ENCODE measurements at regions not wholly inside any gene's neighbourhood (a gene's known extent, or its start where the extent isn't known, plus 50 kb on each side); places are given as distances from the start of the nearest gene placed in this dataset.

DNA sequence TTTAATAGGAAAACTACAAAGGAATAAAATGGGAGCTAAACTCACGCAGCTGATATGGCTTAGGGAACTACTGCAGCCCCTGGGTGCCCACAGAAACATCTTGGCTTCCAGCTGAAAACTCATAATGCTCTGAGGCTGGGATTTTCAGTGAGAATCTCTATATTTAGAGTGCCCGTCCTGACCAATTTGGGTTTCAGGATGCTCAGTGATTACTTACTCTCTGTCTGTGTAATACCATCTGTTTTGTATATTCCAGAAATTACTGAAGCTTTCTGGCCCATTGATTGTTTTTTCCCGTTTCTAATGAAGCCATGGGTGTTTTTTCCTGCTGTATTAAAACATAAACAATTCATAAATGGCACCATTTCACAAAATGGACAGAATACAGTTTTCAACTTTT is 50.6 kb upstream of the ZNF385D start:
- intact Hi-C loops (cut with DNase I, micrococcal nuclease) = no loop called here
- no peaks in the 10 kb centered on the region for H3K4me1 ChIP-seq (ENCODE audit: low read depth)
- H3K9me3 ChIP-seq = peaks cover 29% of the 10 kb centered on the region
- H3K36me3 ChIP-seq (ENCODE audit: low read depth) = no peaks in the 10 kb centered on the region
- no peak for DNase-seq
- TF ChIP-seq, protein P1, sequence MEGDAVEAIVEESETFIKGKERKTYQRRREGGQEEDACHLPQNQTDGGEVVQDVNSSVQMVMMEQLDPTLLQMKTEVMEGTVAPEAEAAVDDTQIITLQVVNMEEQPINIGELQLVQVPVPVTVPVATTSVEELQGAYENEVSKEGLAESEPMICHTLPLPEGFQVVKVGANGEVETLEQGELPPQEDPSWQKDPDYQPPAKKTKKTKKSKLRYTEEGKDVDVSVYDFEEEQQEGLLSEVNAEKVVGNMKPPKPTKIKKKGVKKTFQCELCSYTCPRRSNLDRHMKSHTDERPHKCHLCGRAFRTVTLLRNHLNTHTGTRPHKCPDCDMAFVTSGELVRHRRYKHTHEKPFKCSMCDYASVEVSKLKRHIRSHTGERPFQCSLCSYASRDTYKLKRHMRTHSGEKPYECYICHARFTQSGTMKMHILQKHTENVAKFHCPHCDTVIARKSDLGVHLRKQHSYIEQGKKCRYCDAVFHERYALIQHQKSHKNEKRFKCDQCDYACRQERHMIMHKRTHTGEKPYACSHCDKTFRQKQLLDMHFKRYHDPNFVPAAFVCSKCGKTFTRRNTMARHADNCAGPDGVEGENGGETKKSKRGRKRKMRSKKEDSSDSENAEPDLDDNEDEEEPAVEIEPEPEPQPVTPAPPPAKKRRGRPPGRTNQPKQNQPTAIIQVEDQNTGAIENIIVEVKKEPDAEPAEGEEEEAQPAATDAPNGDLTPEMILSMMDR (IDR thresholded peaks at IDR 0.05) = no peak
- no peak overlapping the region for H3K4me3 ChIP-seq
- no peak for ATAC-seq

- TF ChIP-seq, protein P1 (IDR thresholded peaks at IDR 0.05) = no peak
- ATAC-seq (no peak), DNase-seq (no peak)
- intact Hi-C loops (cut with DNase I, micrococcal nuclease) = no loop called here
- H3K4me1 ChIP-seq (ENCODE audit: low read depth) = no peaks in the 10 kb centered on the region
- no peaks in the 10 kb centered on the region for H3K36me3 ChIP-seq (ENCODE audit: low read depth)
- H3K9me3 ChIP-seq = peaks cover 33% of the 10 kb centered on the region
- no peak overlapping the region for H3K4me3 ChIP-seq
Measured at GRCh38 chr3:21803604-21804003, 52.6 kb upstream of the ZNF385D start.

GRCh38 chr3:21804330-21804729 is 53.3 kb upstream of the ZNF385D start:
- no peaks in the 10 kb centered on the region for H3K4me1 ChIP-seq (ENCODE audit: low read depth)
- TF ChIP-seq, protein P1 (IDR thresholded peaks at IDR 0.05) = no peak
- peaks cover 30% of the 10 kb centered on the region for H3K9me3 ChIP-seq
- no peak for ATAC-seq
- intact Hi-C loops (cut with DNase I, micrococcal nuclease) = no loop called here
- no peaks in the 10 kb centered on the region for H3K36me3 ChIP-seq (ENCODE audit: low read depth)
- no peak for DNase-seq
- H3K4me3 ChIP-seq = no peak overlapping the region

- Histone ChIP-seq H3K9me3 (peaks cover 11% of the 10 kb centered on the region), H3K36me3 (ENCODE audit: low read depth) (no peaks in the 10 kb centered on the region), H3K4me1 (ENCODE audit: low read depth) (no peaks in the 10 kb centered on the region), H3K4me3 (no peak overlapping the region)
- DNase-seq (no peak), ATAC-seq (no peak)
- intact Hi-C loops (cut with DNase I, micrococcal nuclease) = no loop called here
- TF ChIP-seq, protein P1 (IDR thresholded peaks at IDR 0.05) = no peak
Measured at GRCh38 chr3:21806733-21807132, 55.7 kb upstream of the ZNF385D start.

- TF ChIP-seq, protein P1 (IDR thresholded peaks at IDR 0.05) = no peak
- DNase-seq = no peak
- H3K4me1 ChIP-seq (ENCODE audit: low read depth) = no peaks in the 10 kb centered on the region
- no peak for ATAC-seq
- H3K36me3 ChIP-seq (ENCODE audit: low read depth) = no peaks in the 10 kb centered on the region
- H3K9me3 ChIP-seq = peaks cover 2% of the 10 kb centered on the region
- H3K4me3 ChIP-seq = no peak overlapping the region
- intact Hi-C loops (cut with DNase I, micrococcal nuclease) = no loop called here
Measured at GRCh38 chr3:21825684-21826083, 74.7 kb upstream of the ZNF385D start.

GRCh38 chr3:21826416-21826815 is 75.4 kb upstream of the ZNF385D start:
- TF ChIP-seq, protein P1 (IDR thresholded peaks at IDR 0.05) = no peak
- no peak for DNase-seq
- peaks cover 1% of the 10 kb centered on the region for H3K9me3 ChIP-seq
- no peak overlapping the region for H3K4me3 ChIP-seq
- H3K4me1 ChIP-seq (ENCODE audit: low read depth) = no peaks in the 10 kb centered on the region
- H3K36me3 ChIP-seq (ENCODE audit: low read depth) = no peaks in the 10 kb centered on the region
- intact Hi-C loops (cut with DNase I, micrococcal nuclease) = no loop called here
- ATAC-seq = no peak

All from mucosa of descending colon (tissue), 3 donors.